HCT116 (cell line): ENCODE measurements at regions not wholly inside any gene's neighbourhood (a gene's known extent, or its start where the extent isn't known, plus 50 kb on each side); places are given as distances from the start of the nearest gene placed in this dataset.
A peak's percentile ranks its signal among the peaks of the same experiment; 100 is the strongest.

ENCODE experiments used
- ATAC-seq: fragments of 200-7000 bp; cut with Tn5 transposase; 2 replicates; pipeline ENCODE4 v1.9.1; 2020; ENCODE audit warnings: mild to moderate bottlenecking, moderate library complexity
- BruUV-seq: library from RNA; stranded (reverse); fragments of 400-500 nt; replicated peaks from 2 replicates; lab custom pipeline; 2021; lab: Mats Ljungman, UMichigan
- CTCF ChIA-PET: fragments of 300-600 bp; sonication (Branson Sonifier 250); formaldehyde crosslinking; loops from one replicate; lab custom pipeline; 2021; ENCODE audit warnings: antibody characterized with exemption; lab: Charles Lee
- POLR2A ChIA-PET: fragments of 300-600, 350-600 bp; sonication (Branson Sonifier 250); formaldehyde crosslinking; loops from one replicate; lab custom pipeline; 2021; ENCODE audit warnings: antibody characterized with exemption; lab: Charles Lee
- RAD21 ChIA-PET, 2 experiments: fragments of 300-600 bp; sonication (Branson Sonifier 250); formaldehyde crosslinking; loops; one replicate each; lab custom pipeline; 2023; ENCODE audit warnings: low total read pairs in 2 of 2; ENCODE audit not compliant: uncharacterized antibody in 2 of 2, unreplicated experiment in 2 of 2, low non-redundant PET in 1 of 2; lab: Charles Lee
- DNase-seq: peaks from one replicate; pipeline ENCODE4 v3.0.0-alpha.2; 2010; ENCODE audit warnings: low read depth, low spot score
- H2AFZ ChIP-seq: fragments of 200-600 bp; shearing (Covaris generic), sonication (generic); 2 replicates; pipeline ENCODE4 v1.6.1; 2017; ENCODE audit warnings: low read depth, mixed run types, mixed read lengths, antibody characterized with exemption, low read length; ENCODE audit not compliant: poor library complexity, severe bottlenecking
- H3K27ac ChIP-seq: 2 replicates; pipeline ENCODE4 v1.5.1; 2012; ENCODE audit warnings: low read depth, low read length
- H3K27me3 ChIP-seq: fragments of 200-600 bp; sonication (generic); 2 replicates; pipeline ENCODE4 v1.6.1; 2016; ENCODE audit warnings: mixed run types, low read length, mixed read lengths; ENCODE audit not compliant: insufficient read depth
- H3K36me3 ChIP-seq, 2 experiments: fragments of 200-500 bp in 1 of 2; fragments of 200-600 bp in 1 of 2; sonication (Bioruptor generic) in 1 of 2; sonication (generic) in 1 of 2; 2 replicates each; pipeline versions ENCODE4 v1.5.1 to v1.6.1; 2014 to 2016; ENCODE audit warnings: low read length in 2 of 2, inconsistent platforms in 1 of 2, mixed read lengths in 1 of 2, mixed run types in 1 of 2; ENCODE audit not compliant: insufficient read depth in 2 of 2, control insufficient read depth in 1 of 2
- H3K4me1 ChIP-seq, 2 experiments: fragments of 200-600 bp in 1 of 2; sonication (generic) in 1 of 2; 2 replicates each; pipeline versions ENCODE4 v1.5.1 to v1.6.1; 2012 to 2017; ENCODE audit warnings: low read length in 2 of 2, inconsistent platforms in 1 of 2, mild to moderate bottlenecking in 1 of 2, mixed read lengths in 1 of 2, mixed run types in 1 of 2, moderate library complexity in 1 of 2; ENCODE audit not compliant: insufficient read depth in 2 of 2, control insufficient read depth in 1 of 2
- H3K4me2 ChIP-seq: fragments of 200-600 bp; sonication (generic); 2 replicates; pipeline ENCODE4 v1.6.1; 2017; ENCODE audit warnings: mixed run types, low read length, mixed read lengths
- H3K4me3 ChIP-seq, 2 experiments: fragments of 200-600 bp in 1 of 2; sonication (generic) in 1 of 2; replicated peaks in 1 of 2; 2 replicates each; pipeline ENCODE4 v1.5.1; 2011 to 2016; ENCODE audit warnings: low read length in 2 of 2, control low read depth in 1 of 2, low read depth in 1 of 2, mild to moderate bottlenecking in 1 of 2, mixed read lengths in 1 of 2, mixed run types in 1 of 2
- H3K79me2 ChIP-seq: fragments of 200-600 bp; sonication (generic); 2 replicates; pipeline ENCODE4 v1.6.1; 2017; ENCODE audit warnings: mild to moderate bottlenecking, mixed run types, low read length, moderate library complexity, mixed read lengths; ENCODE audit not compliant: insufficient read depth
- H3K9ac ChIP-seq: fragments of 200-600 bp; sonication (generic); 2 replicates; pipeline ENCODE4 v1.6.1; 2016; ENCODE audit warnings: low read length, mixed read lengths
- H3K9me2 ChIP-seq: fragments of 200-600 bp; sonication (generic), shearing (Covaris generic); 2 replicates; pipeline ENCODE4 v1.6.1; 2017; ENCODE audit warnings: mixed run types, mild to moderate bottlenecking, moderate library complexity; ENCODE audit not compliant: insufficient read depth
- H3K9me3 ChIP-seq, 2 experiments: fragments of 200-500 bp in 1 of 2; fragments of 200-600 bp in 1 of 2; sonication (Bioruptor generic) in 1 of 2; sonication (generic) in 1 of 2; 2 replicates each; pipeline ENCODE4 v1.6.1; 2014 to 2017; ENCODE audit warnings: low read length in 2 of 2, mixed read lengths in 2 of 2, inconsistent platforms in 1 of 2, low read depth in 1 of 2, mild to moderate bottlenecking in 1 of 2, mixed run types in 1 of 2, moderate library complexity in 1 of 2; ENCODE audit not compliant: control insufficient read depth in 1 of 2, insufficient read depth in 1 of 2
- H4K20me1 ChIP-seq: fragments of 200-600 bp; sonication (generic), shearing (Covaris generic); 2 replicates; pipeline ENCODE4 v1.6.1; 2017; ENCODE audit warnings: mixed run types, mild to moderate bottlenecking, moderate library complexity; ENCODE audit not compliant: insufficient read depth
- CEBPB ChIP-seq: IDR thresholded peaks from 2 replicates; pipeline ENCODE4 v1.6.1; 2012; ENCODE audit warnings: low read depth
- EZH2phosphoT487 ChIP-seq: fragments of 200-600 bp; IDR thresholded peaks from 2 replicates; pipeline ENCODE4 v1.6.1; 2018; ENCODE audit warnings: antibody characterized with exemption, borderline replicate concordance
- FOSL1 ChIP-seq: IDR thresholded peaks from 2 replicates; pipeline ENCODE4 v1.6.1; 2012; ENCODE audit warnings: low read depth
- POLR2A ChIP-seq: IDR thresholded peaks from 2 replicates; pipeline ENCODE4 v1.7.0; 2011; ENCODE audit warnings: borderline replicate concordance; ENCODE audit not compliant: insufficient read depth, insufficient read length; ENCODE audit errors: extremely low read depth
- POLR2AphosphoS5 ChIP-seq: IDR thresholded peaks from 2 replicates; pipeline ENCODE4 v1.6.1; 2011; ENCODE audit warnings: mild to moderate bottlenecking, low read depth, low read length, moderate library complexity
- RAD21 ChIP-seq: IDR thresholded peaks from 2 replicates; pipeline ENCODE4 v1.6.1; 2012; ENCODE audit warnings: low read depth, mild to moderate bottlenecking
- SIN3A ChIP-seq: IDR thresholded peaks from 2 replicates; pipeline ENCODE4 v1.6.1; 2012; ENCODE audit warnings: low read depth
- SP1 ChIP-seq: IDR thresholded peaks from 2 replicates; pipeline ENCODE4 v1.6.1; 2012; ENCODE audit warnings: low read depth
- SRF ChIP-seq: IDR thresholded peaks from 2 replicates; pipeline ENCODE4 v1.6.1; 2012; ENCODE audit warnings: low read depth
- ZFX ChIP-seq: fragments of 450-650 bp; IDR thresholded peaks from 2 replicates; pipeline ENCODE4 v1.6.1; 2017
- intact Hi-C: fragments of 100-400 bp; cut with micrococcal nuclease; formaldehyde crosslinking; loops from 2 replicates; pipeline ENCODE4 v1.10.0; 2022
- TF ChIP-seq, protein P1 (sequence below), 3 experiments: fragments of 200-600 bp in 1 of 3; sonication (generic) in 1 of 3; IDR thresholded peaks in 2 of 3; conservative IDR thresholded peaks in 1 of 3; 2 replicates each; pipeline ENCODE4 v1.5.1; 2012 to 2017; ENCODE audit warnings: low read depth in 2 of 3, low read length in 2 of 3, antibody characterized with exemption in 1 of 3, borderline replicate concordance in 1 of 3, control low read depth in 1 of 3, mild to moderate bottlenecking in 1 of 3, mixed read lengths in 1 of 3, mixed run types in 1 of 3, moderate library complexity in 1 of 3; ENCODE audit not compliant: insufficient read depth in 1 of 3
- TF ChIP-seq, protein P2 (sequence below): IDR thresholded peaks from 2 replicates; pipeline ENCODE4 v1.6.1; 2012; ENCODE audit warnings: low read depth
- TF ChIP-seq, protein P3 (sequence below): IDR thresholded peaks from 2 replicates; pipeline ENCODE4 v1.6.1; 2012

- Histone ChIP-seq H3K4me1 (peaks cover 0 to 4% of the 10 kb centered on the region in 2 experiments; a peak in 1 of 4 replicates), H3K9me3 (no peaks in the 10 kb centered on the region), H3K4me2 (no peak overlapping the region), H3K79me2 (no peaks in the 10 kb centered on the region), H3K27ac (no peak overlapping the region), H3K36me3 (no peaks in the 10 kb centered on the region), H4K20me1 (no peaks in the 10 kb centered on the region), H3K4me3 (no peak overlapping the region), H3K9ac (no peak overlapping the region), H3K27me3 (no peaks in the 10 kb centered on the region), H2AFZ (no peak overlapping the region), H3K9me2 (no peaks in the 10 kb centered on the region)
- ATAC-seq (peak; percentile 49; the same call in 1 of the 2 replicates), DNase-seq (peak; percentile 10)
- TF ChIP-seq FOSL1 (no peak), POLR2A (no peak)
- intact Hi-C loops, result no loop called here
- CTCF ChIA-PET, result no interaction called here
- no TSS peak for BruUV-seq
- RAD21 ChIA-PET, result no interaction called here
- POLR2A ChIA-PET, result no interaction called here
Observed at GRCh38 chr2:173741759-173742158, 223.4 kb downstream of the SP3 start.

DNA sequence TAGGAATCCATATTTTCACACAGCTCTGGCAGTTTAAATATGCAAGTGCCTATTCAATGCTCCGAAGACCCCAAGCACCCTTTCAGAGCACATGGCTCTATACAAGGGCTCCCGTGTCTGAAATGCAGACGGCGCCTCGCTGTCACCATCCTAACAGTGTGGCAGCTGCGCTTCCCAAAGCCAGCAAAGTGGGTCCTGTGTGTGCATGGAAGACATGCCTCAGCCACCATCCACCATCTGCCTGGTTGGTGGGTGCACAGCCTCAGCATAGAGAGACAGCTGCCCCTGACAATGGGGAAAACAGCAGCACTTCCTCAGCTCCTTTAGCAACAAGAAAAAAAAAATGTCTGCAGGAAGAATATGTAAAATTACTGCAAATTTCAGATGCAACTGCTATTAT is 218.1 kb downstream of the SP3 start:
- no peak overlapping the region for H2AFZ ChIP-seq
- no peak for ATAC-seq
- H3K9me2 ChIP-seq, result no peaks in the 10 kb centered on the region
- ChIA-PET POLR2A (no interaction called here), RAD21 (no interaction called here), CTCF (no interaction called here)
- no peaks in the 10 kb centered on the region for H3K27me3 ChIP-seq
- no peak overlapping the region for H3K4me3 ChIP-seq
- H3K4me2 ChIP-seq, result no peak overlapping the region
- no peak for DNase-seq
- H4K20me1 ChIP-seq, result no peaks in the 10 kb centered on the region
- no peaks in the 10 kb centered on the region for H3K79me2 ChIP-seq
- no peak overlapping the region for H3K27ac ChIP-seq
- no peaks in the 10 kb centered on the region for H3K4me1 ChIP-seq
- no peak overlapping the region for H3K9ac ChIP-seq
- intact Hi-C loops, result no loop called here
- BruUV-seq, result no TSS peak
- no peaks in the 10 kb centered on the region for H3K36me3 ChIP-seq
- H3K9me3 ChIP-seq, result no peaks in the 10 kb centered on the region
- no peak for TF ChIP-seq RAD21
- TF ChIP-seq ZFX, result no peak
- TF ChIP-seq, protein P1, sequence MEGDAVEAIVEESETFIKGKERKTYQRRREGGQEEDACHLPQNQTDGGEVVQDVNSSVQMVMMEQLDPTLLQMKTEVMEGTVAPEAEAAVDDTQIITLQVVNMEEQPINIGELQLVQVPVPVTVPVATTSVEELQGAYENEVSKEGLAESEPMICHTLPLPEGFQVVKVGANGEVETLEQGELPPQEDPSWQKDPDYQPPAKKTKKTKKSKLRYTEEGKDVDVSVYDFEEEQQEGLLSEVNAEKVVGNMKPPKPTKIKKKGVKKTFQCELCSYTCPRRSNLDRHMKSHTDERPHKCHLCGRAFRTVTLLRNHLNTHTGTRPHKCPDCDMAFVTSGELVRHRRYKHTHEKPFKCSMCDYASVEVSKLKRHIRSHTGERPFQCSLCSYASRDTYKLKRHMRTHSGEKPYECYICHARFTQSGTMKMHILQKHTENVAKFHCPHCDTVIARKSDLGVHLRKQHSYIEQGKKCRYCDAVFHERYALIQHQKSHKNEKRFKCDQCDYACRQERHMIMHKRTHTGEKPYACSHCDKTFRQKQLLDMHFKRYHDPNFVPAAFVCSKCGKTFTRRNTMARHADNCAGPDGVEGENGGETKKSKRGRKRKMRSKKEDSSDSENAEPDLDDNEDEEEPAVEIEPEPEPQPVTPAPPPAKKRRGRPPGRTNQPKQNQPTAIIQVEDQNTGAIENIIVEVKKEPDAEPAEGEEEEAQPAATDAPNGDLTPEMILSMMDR (IDR thresholded peaks at IDR 0.05 in 2 of 3, conservative IDR thresholded peaks at IDR 0.05 in 1 of 3; ENCODE audit: borderline replicate concordance in 1 of 3, insufficient read depth in 1 of 3, low read depth in 2 of 3, low read length in 2 of 3), result no peak
- TF ChIP-seq, protein P2, sequence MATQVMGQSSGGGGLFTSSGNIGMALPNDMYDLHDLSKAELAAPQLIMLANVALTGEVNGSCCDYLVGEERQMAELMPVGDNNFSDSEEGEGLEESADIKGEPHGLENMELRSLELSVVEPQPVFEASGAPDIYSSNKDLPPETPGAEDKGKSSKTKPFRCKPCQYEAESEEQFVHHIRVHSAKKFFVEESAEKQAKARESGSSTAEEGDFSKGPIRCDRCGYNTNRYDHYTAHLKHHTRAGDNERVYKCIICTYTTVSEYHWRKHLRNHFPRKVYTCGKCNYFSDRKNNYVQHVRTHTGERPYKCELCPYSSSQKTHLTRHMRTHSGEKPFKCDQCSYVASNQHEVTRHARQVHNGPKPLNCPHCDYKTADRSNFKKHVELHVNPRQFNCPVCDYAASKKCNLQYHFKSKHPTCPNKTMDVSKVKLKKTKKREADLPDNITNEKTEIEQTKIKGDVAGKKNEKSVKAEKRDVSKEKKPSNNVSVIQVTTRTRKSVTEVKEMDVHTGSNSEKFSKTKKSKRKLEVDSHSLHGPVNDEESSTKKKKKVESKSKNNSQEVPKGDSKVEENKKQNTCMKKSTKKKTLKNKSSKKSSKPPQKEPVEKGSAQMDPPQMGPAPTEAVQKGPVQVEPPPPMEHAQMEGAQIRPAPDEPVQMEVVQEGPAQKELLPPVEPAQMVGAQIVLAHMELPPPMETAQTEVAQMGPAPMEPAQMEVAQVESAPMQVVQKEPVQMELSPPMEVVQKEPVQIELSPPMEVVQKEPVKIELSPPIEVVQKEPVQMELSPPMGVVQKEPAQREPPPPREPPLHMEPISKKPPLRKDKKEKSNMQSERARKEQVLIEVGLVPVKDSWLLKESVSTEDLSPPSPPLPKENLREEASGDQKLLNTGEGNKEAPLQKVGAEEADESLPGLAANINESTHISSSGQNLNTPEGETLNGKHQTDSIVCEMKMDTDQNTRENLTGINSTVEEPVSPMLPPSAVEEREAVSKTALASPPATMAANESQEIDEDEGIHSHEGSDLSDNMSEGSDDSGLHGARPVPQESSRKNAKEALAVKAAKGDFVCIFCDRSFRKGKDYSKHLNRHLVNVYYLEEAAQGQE, result no peak
- TF ChIP-seq, protein P3, sequence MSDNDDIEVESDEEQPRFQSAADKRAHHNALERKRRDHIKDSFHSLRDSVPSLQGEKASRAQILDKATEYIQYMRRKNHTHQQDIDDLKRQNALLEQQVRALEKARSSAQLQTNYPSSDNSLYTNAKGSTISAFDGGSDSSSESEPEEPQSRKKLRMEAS, result no peak
- TF ChIP-seq EZH2phosphoT487, result no peak
- TF ChIP-seq CEBPB, result no peak
- TF ChIP-seq SP1, result no peak
- no peak for TF ChIP-seq POLR2A
- no peak for TF ChIP-seq SIN3A
- no peak for TF ChIP-seq POLR2AphosphoS5
- TF ChIP-seq SRF, result no peak
